Mesendoderm (in vitro differentiated cells): ENCODE measurements at regions not wholly inside any gene's neighbourhood (a gene's known extent, or its start where the extent isn't known, plus 50 kb on each side); places are given as distances from the start of the nearest gene placed in this dataset.
"Not testable (repeated sequence)": the region's sequence is repeated elsewhere in the genome, so short reads cannot be mapped to it uniquely, and the experiment has no call there.

Experiments used
- DNase-seq: peaks from one replicate; pipeline ENCODE4 v3.0.0; 2013
- H2AK5ac ChIP-seq: 2 replicates; pipeline ENCODE4 v1.6.1; 2013; ENCODE audit warnings: low read length, inconsistent platforms
- H2BK120ac ChIP-seq: 2 replicates; pipeline ENCODE4 v1.6.1; 2013; ENCODE audit warnings: low read depth, mild to moderate bottlenecking, low read length, moderate library complexity, mixed read lengths
- H2BK15ac ChIP-seq: replicated peaks from 2 replicates; pipeline ENCODE4 v1.6.1; 2013; ENCODE audit warnings: low read depth, mild to moderate bottlenecking, moderate library complexity
- H2BK5ac ChIP-seq: 2 replicates; pipeline ENCODE4 v1.6.1; 2013; ENCODE audit warnings: low read length, inconsistent platforms
- H3K18ac ChIP-seq: 2 replicates; pipeline ENCODE4 v1.6.1; 2013; ENCODE audit warnings: mild to moderate bottlenecking, low read length, mixed read lengths
- H3K23ac ChIP-seq: one replicate; pipeline ENCODE4 v1.6.1; 2013; ENCODE audit warnings: low read length
- H3K27ac ChIP-seq: 2 replicates; pipeline ENCODE4 v1.5.1; 2013; ENCODE audit warnings: low read depth, mild to moderate bottlenecking, inconsistent platforms, low read length, moderate library complexity
- H3K27me3 ChIP-seq: 2 replicates; pipeline ENCODE4 v1.6.1; 2013; ENCODE audit warnings: low read length, control low read depth, mild to moderate bottlenecking, inconsistent platforms; ENCODE audit not compliant: insufficient read depth, poor library complexity
- H3K36me3 ChIP-seq: 2 replicates; pipeline ENCODE4 v1.6.1; 2013; ENCODE audit warnings: low read length, inconsistent platforms; ENCODE audit not compliant: control insufficient read depth, insufficient read depth
- H3K4ac ChIP-seq: one replicate; pipeline ENCODE4 v1.6.1; 2013; ENCODE audit warnings: low read depth, mild to moderate bottlenecking, low read length, moderate library complexity
- H3K4me1 ChIP-seq: 2 replicates; pipeline ENCODE4 v1.6.1; 2013; ENCODE audit warnings: low read depth, low read length, inconsistent platforms; ENCODE audit not compliant: control insufficient read depth
- H3K4me2 ChIP-seq: 2 replicates; pipeline ENCODE4 v1.6.1; 2013; ENCODE audit warnings: low read length
- H3K4me3 ChIP-seq: 2 replicates; pipeline ENCODE4 v1.5.1; 2013; ENCODE audit warnings: mild to moderate bottlenecking, low read length
- H3K56ac ChIP-seq: one replicate; pipeline ENCODE4 v1.6.1; 2013; ENCODE audit warnings: low read length
- H3K79me1 ChIP-seq: 2 replicates; pipeline ENCODE4 v1.6.1; 2013; ENCODE audit warnings: low read length, inconsistent platforms
- H3K79me2 ChIP-seq: 2 replicates; pipeline ENCODE4 v1.6.1; 2013; ENCODE audit warnings: mild to moderate bottlenecking, low read length; ENCODE audit not compliant: control insufficient read depth, insufficient read depth
- H3K9ac ChIP-seq: 2 replicates; pipeline ENCODE4 v1.6.1; 2013; ENCODE audit warnings: low read length, inconsistent platforms
- H4K5ac ChIP-seq: one replicate; pipeline ENCODE4 v1.6.1; 2013; ENCODE audit warnings: low read length
- H4K8ac ChIP-seq: one replicate; pipeline ENCODE4 v1.6.1; 2013; ENCODE audit warnings: low read depth, mild to moderate bottlenecking, control low read depth, low read length, moderate library complexity
- WGBS: extraction: QIAGEN DNeasy Blood & Tissue Kit; methylation state at CpG from one replicate; pipeline ENCODE4 v1.1.7; 2013; ENCODE audit warnings: low lambda C conversion rate, missing lambda C conversion rate; ENCODE audit not compliant: insufficient coverage; ENCODE audit errors: extremely low coverage; 5-methylcytosine and 5-hydroxymethylcytosine counted together

GRCh38 chr12:126979564-126979963, 1287.4 kb upstream of the TMEM132C start:
- H3K9ac ChIP-seq, H2BK120ac ChIP-seq, H3K27me3 ChIP-seq, H3K4me3 ChIP-seq, H3K79me2 ChIP-seq, H4K5ac ChIP-seq, H3K79me1 ChIP-seq, H3K23ac ChIP-seq, H2BK5ac ChIP-seq, H3K56ac ChIP-seq, DNase-seq, H3K4ac ChIP-seq, H2BK15ac ChIP-seq, H3K36me3 ChIP-seq, H2AK5ac ChIP-seq, H3K4me1 ChIP-seq, H3K18ac ChIP-seq, H4K8ac ChIP-seq, H3K4me2 ChIP-seq, H3K27ac ChIP-seq: not testable (repeated sequence)
- no CpG with 5 or more reads among the region's 2 CpGs for WGBS

GRCh38 chr12:126982707-126983106, 1284.3 kb upstream of the TMEM132C start:
- Histone ChIP-seq H4K5ac (no peak overlapping the region), H3K56ac (no peak overlapping the region), H2BK15ac (no peak overlapping the region), H3K4me1 (no peaks in the 10 kb centered on the region), H3K9ac (no peak overlapping the region), H3K79me1 (no peaks in the 10 kb centered on the region), H3K4me3 (no peak overlapping the region), H2BK5ac (no peak overlapping the region), H3K4me2 (no peak overlapping the region), H2BK120ac (no peak overlapping the region), H4K8ac (no peak overlapping the region), H3K18ac (no peak overlapping the region), H2AK5ac (no peak overlapping the region), H3K27me3 (no peaks in the 10 kb centered on the region), H3K79me2 (no peaks in the 10 kb centered on the region), H3K4ac (no peak overlapping the region), H3K27ac (no peak overlapping the region), H3K36me3 (no peaks in the 10 kb centered on the region), H3K23ac (no peak overlapping the region)
- WGBS: no CpG with 5 or more reads among the region's 1 CpG
- DNase-seq: no peak

- H3K18ac ChIP-seq, H3K27me3 ChIP-seq, H4K8ac ChIP-seq, H3K27ac ChIP-seq, H3K79me1 ChIP-seq, H3K36me3 ChIP-seq, H3K4ac ChIP-seq, H3K23ac ChIP-seq, H2BK5ac ChIP-seq, H3K79me2 ChIP-seq, H3K9ac ChIP-seq, H3K4me2 ChIP-seq, DNase-seq, H2AK5ac ChIP-seq, H3K4me1 ChIP-seq, H3K56ac ChIP-seq, H2BK15ac ChIP-seq, H4K5ac ChIP-seq, H3K4me3 ChIP-seq, H2BK120ac ChIP-seq: not testable (repeated sequence)
- no CpG with 5 or more reads among the region's 2 CpGs for WGBS
These were observed 1283.2 kb upstream of the TMEM132C start for GRCh38 chr12:126983735-126984134.

- not testable (repeated sequence) for H3K4me3 ChIP-seq, H3K27ac ChIP-seq, H4K8ac ChIP-seq, H3K79me1 ChIP-seq, H3K23ac ChIP-seq, H3K4me1 ChIP-seq, H3K18ac ChIP-seq, H3K4me2 ChIP-seq, DNase-seq, H2BK15ac ChIP-seq, H2BK5ac ChIP-seq, H3K9ac ChIP-seq, H3K56ac ChIP-seq, H2BK120ac ChIP-seq, H2AK5ac ChIP-seq, H3K4ac ChIP-seq, H3K79me2 ChIP-seq, H4K5ac ChIP-seq, H3K27me3 ChIP-seq, H3K36me3 ChIP-seq
These were observed 1281.3 kb upstream of the TMEM132C start for GRCh38 chr12:126985663-126986062.

- Histone ChIP-seq H3K79me2 (no peaks in the 10 kb centered on the region), H3K23ac (no peak overlapping the region), H3K4ac (no peak overlapping the region), H3K4me1 (no peaks in the 10 kb centered on the region), H4K5ac (no peak overlapping the region), H2BK120ac (no peak overlapping the region), H3K4me3 (no peak overlapping the region), H3K4me2 (no peak overlapping the region), H3K27me3 (no peaks in the 10 kb centered on the region), H3K56ac (no peak overlapping the region), H2BK5ac (no peak overlapping the region), H3K9ac (no peak overlapping the region), H3K79me1 (no peaks in the 10 kb centered on the region), H3K36me3 (no peaks in the 10 kb centered on the region), H4K8ac (no peak overlapping the region), H2BK15ac (no peak overlapping the region), H2AK5ac (no peak overlapping the region), H3K18ac (no peak overlapping the region), H3K27ac (no peak overlapping the region)
- no CpG with 5 or more reads among the region's 2 CpGs for WGBS
- DNase-seq: no peak
These were observed 1277.4 kb upstream of the TMEM132C start for GRCh38 chr12:126989532-126989931.

GRCh38 chr12:126993898-126994297, 1273.1 kb upstream of the TMEM132C start:
- no peaks in the 10 kb centered on the region for H3K79me1 ChIP-seq
- H3K4ac ChIP-seq: no peak overlapping the region

More at GRCh38 chr12:126993898-126994297, 1273.1 kb upstream of the TMEM132C start:
- Histone ChIP-seq H3K79me2 (no peaks in the 10 kb centered on the region), H3K56ac (no peak overlapping the region), H3K4me2 (no peak overlapping the region), H3K23ac (no peak overlapping the region), H3K4me1 (no peaks in the 10 kb centered on the region), H2AK5ac (no peak overlapping the region), H3K27ac (no peak overlapping the region), H4K5ac (no peak overlapping the region), H3K36me3 (no peaks in the 10 kb centered on the region), H3K27me3 (no peaks in the 10 kb centered on the region), H2BK15ac (no peak overlapping the region), H3K9ac (no peak overlapping the region), H2BK5ac (no peak overlapping the region), H3K4me3 (no peak overlapping the region), H3K18ac (no peak overlapping the region), H4K8ac (no peak overlapping the region), H2BK120ac (no peak overlapping the region)
- no peak for DNase-seq
- no CpG with 5 or more reads among the region's 9 CpGs for WGBS
